ENCODE measurements at regions not wholly inside any gene's neighbourhood (a gene's known extent, or its start where the extent isn't known, plus 50 kb on each side); places are given as distances from the start of the nearest gene placed in this dataset.

GRCh38 chr12:112682586-112682985, 109.0 kb upstream of the RPH3A start:
- TF ChIP-seq CTCF (conservative IDR thresholded peaks at IDR 0.05; ENCODE audit: low read length): no peak
- no peak for TF ChIP-seq EZH2phosphoT487 (IDR thresholded peaks at IDR 0.05; ENCODE audit: borderline replicate concordance, low read depth, low read length)
